ENCODE measurements at regions not wholly inside any gene's neighbourhood (a gene's known extent, or its start where the extent isn't known, plus 50 kb on each side); places are given as distances from the start of the nearest gene placed in this dataset.

- no peak for DNase-seq (ENCODE audit: low read depth)
- TF ChIP-seq CTCF (IDR thresholded peaks at IDR 0.05; ENCODE audit: low read depth, low read length): no peak
- no peak for TF ChIP-seq POLR2A (IDR thresholded peaks at IDR 0.05; ENCODE audit: extremely low read depth, insufficient read length)
- TF ChIP-seq MYC (IDR thresholded peaks at IDR 0.05; ENCODE audit: low read depth, low read length): no peak
- no peak for TF ChIP-seq MAX (IDR thresholded peaks at IDR 0.05; ENCODE audit: low read depth, low read length)
- H3K4me3 ChIP-seq (ENCODE audit: low read depth, low read length): no peak overlapping the region
Measured at GRCh38 chr12:46609273-46609623, 216.5 kb downstream of the SLC38A4 start.

GRCh38 chr12:46608431-46609272 is 217.1 kb downstream of the SLC38A4 start:
- H3K4me3 ChIP-seq (ENCODE audit: low read depth, low read length): no peak overlapping the region
- TF ChIP-seq MYC (IDR thresholded peaks at IDR 0.05; ENCODE audit: low read depth, low read length) (no peak), CTCF (IDR thresholded peaks at IDR 0.05; ENCODE audit: low read depth, low read length) (no peak)
- DNase-seq (ENCODE audit: low read depth): no peak

- TF ChIP-seq CTCF (IDR thresholded peaks at IDR 0.05; ENCODE audit: low read depth, low read length) (no peak), MYC (IDR thresholded peaks at IDR 0.05; ENCODE audit: low read depth, low read length) (no peak), POLR2A (IDR thresholded peaks at IDR 0.05; ENCODE audit: extremely low read depth, insufficient read length) (no peak), MAX (IDR thresholded peaks at IDR 0.05; ENCODE audit: low read depth, low read length) (no peak)
- DNase-seq (ENCODE audit: low read depth): no peak
- H3K4me3 ChIP-seq (ENCODE audit: low read depth, low read length): no peak overlapping the region
Measured at GRCh38 chr12:46604684-46605083, 221.1 kb downstream of the SLC38A4 start.

GRCh38 chr12:46603776-46604456 is 221.9 kb downstream of the SLC38A4 start:
- no peak for DNase-seq (ENCODE audit: low read depth)

GRCh38 chr12:46602474-46602873 is 223.3 kb downstream of the SLC38A4 start:
- no peak for DNase-seq (ENCODE audit: low read depth)
- no peak for TF ChIP-seq CTCF (IDR thresholded peaks at IDR 0.05; ENCODE audit: low read depth, low read length)
- no peak for TF ChIP-seq MYC (IDR thresholded peaks at IDR 0.05; ENCODE audit: low read depth, low read length)
- TF ChIP-seq MAX (IDR thresholded peaks at IDR 0.05; ENCODE audit: low read depth, low read length): no peak
- TF ChIP-seq POLR2A (IDR thresholded peaks at IDR 0.05; ENCODE audit: extremely low read depth, insufficient read length): no peak
- H3K4me3 ChIP-seq (ENCODE audit: low read depth, low read length): no peak overlapping the region

More at GRCh38 chr12:46603776-46604456, 221.9 kb downstream of the SLC38A4 start:
- TF ChIP-seq CTCF (IDR thresholded peaks at IDR 0.05; ENCODE audit: low read depth, low read length) (no peak), MAX (IDR thresholded peaks at IDR 0.05; ENCODE audit: low read depth, low read length) (no peak), POLR2A (IDR thresholded peaks at IDR 0.05; ENCODE audit: extremely low read depth, insufficient read length) (no peak), MYC (IDR thresholded peaks at IDR 0.05; ENCODE audit: low read depth, low read length) (no peak)
- H3K4me3 ChIP-seq (ENCODE audit: low read depth, low read length): no peak overlapping the region

Measured in NB4 (cell line).